GM10248 (cell line): ENCODE measurements at regions not wholly inside any gene's neighbourhood (a gene's known extent, or its start where the extent isn't known, plus 50 kb on each side); places are given as distances from the start of the nearest gene placed in this dataset.
A peak's percentile ranks its signal among the peaks of the same experiment; 100 is the strongest.

ENCODE experiments used
- CTCF ChIA-PET: fragments of 300-600 bp; sonication (Branson Sonifier 250); formaldehyde crosslinking; extraction: SDS; loops from one replicate; lab custom pipeline; 2021; ENCODE audit warnings: antibody characterized with exemption; lab: Yijun Ruan, JAX
- POLR2A ChIA-PET: fragments of 350-650 bp; sonication (Branson Sonifier 250); formaldehyde crosslinking; extraction: SDS; loops from one replicate; lab custom pipeline; 2020; ENCODE audit warnings: antibody characterized with exemption; lab: Yijun Ruan, JAX
- DNase-seq: peaks from one replicate; pipeline ENCODE4 v3.0.0; 2012; ENCODE audit errors: extremely low spot score
- TF ChIP-seq, protein P1 (sequence below): IDR thresholded peaks from 2 replicates; pipeline ENCODE4 v1.5.1; 2012; ENCODE audit warnings: mild to moderate bottlenecking, low read depth; ENCODE audit errors: extremely low read depth, missing control alignments, control extremely low read depth

DNA sequence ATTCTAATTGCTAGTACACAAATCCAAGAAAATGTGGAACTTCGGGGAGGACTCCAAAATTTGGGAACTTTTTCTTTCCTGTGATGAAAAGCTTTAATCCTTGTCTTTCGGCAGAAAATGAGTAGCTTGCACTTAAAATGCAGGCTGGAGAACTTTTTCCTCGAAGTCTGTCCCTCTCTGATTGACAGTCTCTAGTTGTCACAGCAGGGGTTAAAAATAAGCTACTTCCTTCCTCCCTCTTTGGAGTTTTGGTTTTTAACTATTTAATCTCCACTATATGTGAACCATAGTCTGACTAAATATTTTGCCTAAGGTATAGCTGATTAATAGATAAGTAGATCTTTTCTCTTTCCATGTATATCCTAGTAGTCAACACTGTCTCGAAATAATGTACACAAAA, 66.8 kb upstream of the MBOAT1 start:
- CTCF ChIA-PET: interaction anchor here (1.3 to 2.0 kb wide), 7 partner anchors 9 to 32 kb away, joined by 3 to 8 read pairs (median 4); no protein-coding TSS in a partner anchor
- TF ChIP-seq, protein P1, sequence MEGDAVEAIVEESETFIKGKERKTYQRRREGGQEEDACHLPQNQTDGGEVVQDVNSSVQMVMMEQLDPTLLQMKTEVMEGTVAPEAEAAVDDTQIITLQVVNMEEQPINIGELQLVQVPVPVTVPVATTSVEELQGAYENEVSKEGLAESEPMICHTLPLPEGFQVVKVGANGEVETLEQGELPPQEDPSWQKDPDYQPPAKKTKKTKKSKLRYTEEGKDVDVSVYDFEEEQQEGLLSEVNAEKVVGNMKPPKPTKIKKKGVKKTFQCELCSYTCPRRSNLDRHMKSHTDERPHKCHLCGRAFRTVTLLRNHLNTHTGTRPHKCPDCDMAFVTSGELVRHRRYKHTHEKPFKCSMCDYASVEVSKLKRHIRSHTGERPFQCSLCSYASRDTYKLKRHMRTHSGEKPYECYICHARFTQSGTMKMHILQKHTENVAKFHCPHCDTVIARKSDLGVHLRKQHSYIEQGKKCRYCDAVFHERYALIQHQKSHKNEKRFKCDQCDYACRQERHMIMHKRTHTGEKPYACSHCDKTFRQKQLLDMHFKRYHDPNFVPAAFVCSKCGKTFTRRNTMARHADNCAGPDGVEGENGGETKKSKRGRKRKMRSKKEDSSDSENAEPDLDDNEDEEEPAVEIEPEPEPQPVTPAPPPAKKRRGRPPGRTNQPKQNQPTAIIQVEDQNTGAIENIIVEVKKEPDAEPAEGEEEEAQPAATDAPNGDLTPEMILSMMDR: no peak
- POLR2A ChIA-PET: no interaction called here
- no peak for DNase-seq

DNA sequence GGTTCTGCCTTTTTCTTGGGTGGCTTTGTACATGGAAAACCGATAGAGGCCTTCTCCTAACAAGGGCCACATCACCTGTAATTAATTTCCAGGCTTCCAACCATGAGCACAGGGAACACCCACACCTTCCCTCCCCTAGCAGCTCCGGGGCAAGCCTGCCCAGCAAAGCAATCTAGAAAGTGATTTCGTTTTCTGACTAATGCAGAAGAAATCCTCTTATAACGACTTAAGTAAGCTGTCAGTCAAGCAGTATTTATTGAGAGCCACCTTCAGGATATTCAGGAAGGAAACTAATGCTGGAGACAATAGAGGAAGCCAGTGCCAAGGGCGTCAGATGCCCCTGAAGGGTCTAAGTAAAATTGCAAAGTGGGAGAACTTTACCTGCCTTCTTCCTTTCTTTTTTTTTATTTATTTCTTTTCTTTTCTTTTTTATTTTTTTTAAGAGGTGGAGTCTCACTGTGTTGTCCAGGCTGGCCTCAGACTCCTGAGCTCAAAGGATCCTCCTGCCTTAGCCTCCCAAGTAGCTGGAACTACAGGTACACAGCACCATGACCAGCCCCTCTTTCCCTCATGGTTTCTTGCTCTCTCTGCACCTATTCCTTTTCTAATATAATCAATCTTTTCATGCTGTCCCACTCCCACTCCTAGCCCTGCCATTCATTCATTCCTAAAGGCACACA, 67.5 kb upstream of the MBOAT1 start:
- ChIA-PET CTCF (interaction anchor here (0.8 to 2.0 kb wide), 8 partner anchors 9 to 33 kb away, joined by 3 to 8 read pairs (median 4); no protein-coding TSS in a partner anchor), POLR2A (no interaction called here)
- TF ChIP-seq, protein P1: no peak
- DNase-seq: no peak

DNA sequence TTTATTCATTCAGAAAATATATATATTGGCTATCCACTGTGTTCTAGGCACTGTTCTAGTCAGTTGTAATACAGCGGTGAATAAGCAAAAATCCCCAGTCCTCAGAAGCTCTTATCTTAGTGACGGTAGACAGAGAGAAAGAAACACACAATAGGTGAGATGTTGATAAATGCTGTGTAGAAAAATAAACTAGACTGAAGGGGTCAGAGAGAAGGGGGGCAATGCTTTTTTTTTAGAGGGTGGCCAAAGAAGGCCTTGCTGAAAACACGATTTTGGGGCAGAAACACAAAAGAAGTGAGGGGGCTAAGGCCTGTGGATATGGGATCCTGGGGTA, 68.0 kb upstream of the MBOAT1 start:
- CTCF ChIA-PET: interaction anchor here (0.8 to 1.4 kb wide), 2 partner anchors 15 to 22 kb away, joined by 3 read pairs; no protein-coding TSS in a partner anchor

DNA sequence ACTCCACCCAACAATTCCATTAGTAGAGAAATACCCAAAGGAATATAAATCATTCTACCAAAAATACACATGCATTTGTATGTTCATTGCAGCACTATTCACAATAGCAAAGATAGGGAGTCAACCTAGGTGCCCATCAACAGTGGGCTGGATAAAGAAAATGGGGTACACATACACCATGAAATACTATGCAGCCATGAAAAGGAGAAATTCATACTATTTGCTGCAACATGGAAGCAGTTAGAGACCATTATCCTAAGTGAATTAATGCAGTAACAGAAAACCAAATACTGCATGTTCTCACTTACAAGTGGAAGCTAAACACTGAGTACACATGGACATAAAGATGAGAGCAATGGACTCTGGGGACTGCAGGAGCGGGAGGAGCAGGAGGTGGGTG, 72.4 kb upstream of the MBOAT1 start:
- ChIA-PET CTCF (interaction anchor here (1.3 kb wide), 1 partner anchor 243 kb away, joined by 5 read pairs; no protein-coding TSS in a partner anchor), POLR2A (no interaction called here)
- DNase-seq: no peak
- TF ChIP-seq, protein P1: no peak

More for the DNA sequence above, 68.0 kb upstream of the MBOAT1 start:
- POLR2A ChIA-PET: no interaction called here
- no peak for DNase-seq
- TF ChIP-seq, protein P1: no peak

DNA sequence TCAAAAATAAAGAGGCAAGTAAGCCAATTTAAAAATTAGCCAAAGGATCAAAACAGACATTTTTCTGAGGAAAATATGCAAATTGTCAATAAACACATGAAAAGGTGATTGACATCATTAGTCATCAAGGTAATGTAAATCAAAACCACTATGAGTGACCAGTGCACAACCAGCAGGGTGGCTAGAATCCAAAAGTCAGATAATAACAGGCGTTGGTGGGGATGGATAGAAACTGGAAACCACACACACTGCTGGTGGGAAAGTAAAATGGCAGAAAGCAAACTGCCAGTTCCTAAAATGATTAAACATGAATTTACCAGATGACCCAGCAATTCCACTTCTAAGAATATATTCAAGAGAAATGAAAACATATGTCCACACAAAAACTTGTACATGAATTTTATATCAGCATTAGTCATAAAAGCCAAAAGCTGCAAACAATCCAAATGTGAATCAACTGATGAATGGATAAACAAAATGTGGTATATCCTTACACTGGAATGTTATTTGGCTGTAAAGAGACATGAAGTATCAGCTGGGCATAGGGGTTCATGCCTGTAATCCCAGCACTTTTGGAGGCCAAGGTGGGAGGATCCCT, 74.8 kb upstream of the MBOAT1 start:
- POLR2A ChIA-PET: no interaction called here
- CTCF ChIA-PET: interaction anchor here (0.6 to 4.6 kb wide), 4 partner anchors 126 to 1279 kb away, joined by 3 to 41 read pairs (median 3); no protein-coding TSS in a partner anchor
- TF ChIP-seq, protein P1: no peak
- DNase-seq: no peak

DNA sequence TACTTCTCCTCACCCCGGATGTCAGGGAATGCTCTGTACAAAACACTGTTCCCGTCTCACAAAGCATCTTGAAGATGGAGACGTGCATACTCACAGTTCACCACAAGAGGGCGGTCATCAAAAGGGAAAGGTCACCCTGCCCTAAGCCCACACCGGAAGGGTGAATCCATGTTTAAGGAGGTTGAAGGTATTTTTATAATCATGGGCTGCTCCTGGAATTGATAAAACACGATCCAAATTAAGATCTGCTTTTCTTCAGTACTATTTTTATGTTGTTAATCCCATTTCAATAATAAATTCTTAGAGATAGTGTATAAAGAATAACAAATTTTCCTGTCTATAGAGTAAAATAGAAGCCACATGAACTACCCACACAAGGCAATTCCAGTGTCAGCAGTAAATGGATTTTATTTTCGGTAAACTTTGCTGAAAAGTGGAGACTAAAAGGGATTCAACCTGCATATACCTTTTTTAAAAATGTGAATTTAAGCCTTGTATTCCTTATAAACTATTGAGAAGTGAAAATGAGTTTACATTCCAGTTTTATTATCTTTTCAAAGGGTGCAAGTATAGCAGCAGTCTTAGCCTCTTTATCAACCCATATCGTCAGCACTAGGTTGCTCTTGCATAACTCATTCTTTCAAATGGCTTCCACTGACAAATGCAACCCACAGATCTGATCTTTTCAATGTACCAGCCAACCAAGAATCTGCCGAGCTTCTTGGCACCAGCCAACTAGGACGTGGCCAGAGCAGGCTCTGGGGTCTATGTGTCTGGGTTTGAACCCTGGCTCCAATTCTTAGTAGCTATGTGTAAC, 79.7 kb upstream of the MBOAT1 start:
- CTCF ChIA-PET: interaction anchor here (0.7 to 4.6 kb wide), 12 partner anchors 10 to 242 kb away, joined by 3 to 41 read pairs (median 4); partner anchors contain the start of gene CDKAL1
- TF ChIP-seq, protein P1: peak; percentile 74
- POLR2A ChIA-PET: no interaction called here
- DNase-seq: peak; percentile 66
